AG04449 (cell line): ENCODE measurements at regions not wholly inside any gene's neighbourhood (a gene's known extent, or its start where the extent isn't known, plus 50 kb on each side); places are given as distances from the start of the nearest gene placed in this dataset.

ENCODE experiments used
- CTCF ChIA-PET: fragments of 350-600 bp; formaldehyde crosslinking; extraction: SDS; loops from one replicate; lab custom pipeline; 2021; ENCODE audit warnings: antibody characterized with exemption; lab: Yijun Ruan, JAX
- POLR2A ChIA-PET: fragments of 400-600, 350-600 bp; formaldehyde crosslinking; extraction: SDS; loops from one replicate; lab custom pipeline; 2020; ENCODE audit warnings: antibody characterized with exemption, inconsistent platforms; lab: Yijun Ruan, JAX
- DNase-seq: peaks from one replicate; pipeline ENCODE4 v3.0.0-alpha.2; 2010; ENCODE audit warnings: low read depth, low spot score
- H3K4me3 ChIP-seq: 2 replicates; pipeline ENCODE4 v1.5.1; 2011; ENCODE audit warnings: low read depth, mild to moderate bottlenecking, control low read depth, low read length
- CTCF ChIP-seq: IDR thresholded peaks from one replicate; pipeline ENCODE4 v1.5.1; 2011; ENCODE audit warnings: mild to moderate bottlenecking, moderate library complexity, low read length, control low read depth, inconsistent platforms; ENCODE audit not compliant: insufficient read depth; ENCODE audit errors: missing control alignments

DNA sequence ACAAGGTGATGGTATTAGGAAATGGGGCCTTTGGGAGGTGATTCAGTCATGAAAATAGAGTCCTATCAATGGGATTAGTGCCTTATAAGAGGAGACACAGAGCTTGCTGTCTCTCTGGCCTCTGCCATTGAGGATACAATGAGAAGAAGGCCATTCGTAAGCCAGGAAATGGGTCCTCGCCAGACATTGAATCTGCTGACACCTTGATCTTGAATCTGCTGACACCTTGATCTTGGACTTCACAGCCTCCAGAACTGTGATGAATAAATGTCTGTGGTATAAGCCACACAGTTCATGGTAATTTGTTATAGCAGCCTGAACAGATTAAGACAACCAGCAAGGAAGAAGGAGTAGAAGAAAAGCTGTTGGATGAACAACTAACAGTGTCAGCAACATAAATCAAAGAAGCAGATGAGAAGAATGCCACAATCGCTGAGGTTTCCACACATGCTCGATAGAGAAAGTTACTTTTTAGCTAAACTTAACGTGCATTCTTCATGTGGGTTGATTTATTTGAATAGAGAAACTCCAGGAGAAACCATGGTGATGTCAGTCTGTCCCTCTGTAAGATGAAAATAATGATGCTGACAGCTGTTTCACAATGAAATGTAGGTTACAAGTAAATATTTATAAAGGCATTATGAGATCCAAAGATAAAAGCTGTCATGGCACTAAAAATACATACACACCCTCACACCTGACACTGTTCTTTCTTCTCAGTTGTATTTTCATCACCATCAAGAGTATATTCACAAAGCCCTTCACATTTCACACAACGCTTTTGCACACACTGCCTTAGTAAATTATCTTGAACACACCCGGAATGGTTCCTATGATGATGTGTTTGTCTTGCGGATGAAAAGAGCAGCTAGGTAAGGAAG is 153.7 kb upstream of the NCK2 start:
- TF ChIP-seq CTCF = no peak
- ChIA-PET POLR2A (no interaction called here), CTCF (interaction anchor here (0.6 to 4.0 kb wide), 2 partner anchors 14 to 253 kb away, joined by 3 to 18 read pairs; no protein-coding TSS in a partner anchor)
- DNase-seq = no peak
- H3K4me3 ChIP-seq = no peak overlapping the region

GRCh38 chr2:105588581-105588980 is 156.1 kb upstream of the NCK2 start:
- no peak overlapping the region for H3K4me3 ChIP-seq
- TF ChIP-seq CTCF = no peak
- POLR2A ChIA-PET = no interaction called here
- CTCF ChIA-PET = interaction anchor here (4.0 kb wide), 1 partner anchor 11 kb away, joined by 18 read pairs; no protein-coding TSS in a partner anchor
- no peak for DNase-seq

- no peak for TF ChIP-seq CTCF
- ChIA-PET POLR2A (no interaction called here), CTCF (interaction anchor here (4.0 kb wide), 1 partner anchor 10 kb away, joined by 18 read pairs; no protein-coding TSS in a partner anchor)
- no peak for DNase-seq
- no peak overlapping the region for H3K4me3 ChIP-seq
These were observed 157.1 kb upstream of the NCK2 start for GRCh38 chr2:105587637-105588036.

DNA sequence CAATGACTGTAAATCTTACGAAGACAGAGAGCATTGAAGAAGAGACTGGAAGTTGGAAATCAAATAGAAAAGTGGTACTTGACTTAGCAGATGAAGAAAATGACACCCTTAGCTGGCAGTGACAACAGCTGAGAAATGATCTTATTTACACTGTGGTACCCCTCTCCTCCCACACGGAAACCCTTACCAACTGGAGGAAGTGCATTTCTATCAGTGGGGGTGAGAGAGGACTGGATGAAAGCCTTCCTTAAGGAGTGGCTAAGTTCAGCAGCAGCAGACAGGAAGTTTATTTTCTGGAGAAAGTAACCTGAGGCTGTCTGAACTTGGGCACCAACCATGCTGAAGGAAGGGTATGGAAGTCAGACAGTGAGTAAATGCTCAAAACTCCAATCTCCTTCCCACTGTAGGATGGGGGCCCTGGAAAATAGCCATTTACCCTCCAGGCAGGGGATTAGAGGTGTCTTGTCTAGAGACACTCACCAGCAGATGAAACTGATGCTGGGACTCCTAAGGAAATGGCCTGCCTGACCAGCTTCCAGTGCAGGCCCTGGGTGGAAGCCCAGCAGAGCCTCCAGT is 160.2 kb upstream of the NCK2 start:
- H3K4me3 ChIP-seq = no peak overlapping the region
- ChIA-PET CTCF (no interaction called here), POLR2A (no interaction called here)
- DNase-seq = no peak
- TF ChIP-seq CTCF = no peak

GRCh38 chr2:105582952-105583660 is 161.6 kb upstream of the NCK2 start:
- no peak for TF ChIP-seq CTCF
- no peak overlapping the region for H3K4me3 ChIP-seq
- CTCF ChIA-PET = interaction anchor here (0.9 kb wide), 1 partner anchor 16 kb away, joined by 3 read pairs; no protein-coding TSS in a partner anchor
- POLR2A ChIA-PET = no interaction called here
- no peak for DNase-seq

GRCh38 chr2:105581555-105581944 is 163.2 kb upstream of the NCK2 start:
- no peak for DNase-seq
- no peak for TF ChIP-seq CTCF
- no peak overlapping the region for H3K4me3 ChIP-seq
- ChIA-PET POLR2A (no interaction called here), CTCF (interaction anchor here (0.8 kb wide), 1 partner anchor 15 kb away, joined by 3 read pairs; no protein-coding TSS in a partner anchor)
